ENCODE measurements at regions not wholly inside any gene's neighbourhood (a gene's known extent, or its start where the extent isn't known, plus 50 kb on each side); places are given as distances from the start of the nearest gene placed in this dataset.

DNA sequence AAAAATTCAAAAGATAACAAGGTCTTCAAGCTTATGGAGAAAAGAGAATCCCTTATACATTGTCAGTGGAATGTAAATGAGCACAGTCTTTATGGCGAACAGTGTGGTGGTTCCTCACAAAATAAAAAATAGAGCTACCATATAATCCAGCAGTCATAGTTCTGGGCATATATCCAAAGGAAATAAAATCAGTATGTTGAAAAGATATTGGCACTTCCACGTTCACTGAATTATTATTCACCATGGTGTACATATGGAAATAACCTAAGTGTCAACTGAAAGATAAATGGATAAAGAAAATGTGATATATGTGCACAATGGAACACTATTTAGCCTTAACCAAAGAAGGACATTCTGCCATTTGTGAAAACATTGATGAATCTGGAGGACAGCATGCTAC, 1161.2 kb downstream of the ROBO2 start:
- no peaks in the 10 kb centered on the region for H3K27me3 ChIP-seq (ENCODE audit: control insufficient read depth, insufficient read depth, low read length)
- TF ChIP-seq, protein P1, sequence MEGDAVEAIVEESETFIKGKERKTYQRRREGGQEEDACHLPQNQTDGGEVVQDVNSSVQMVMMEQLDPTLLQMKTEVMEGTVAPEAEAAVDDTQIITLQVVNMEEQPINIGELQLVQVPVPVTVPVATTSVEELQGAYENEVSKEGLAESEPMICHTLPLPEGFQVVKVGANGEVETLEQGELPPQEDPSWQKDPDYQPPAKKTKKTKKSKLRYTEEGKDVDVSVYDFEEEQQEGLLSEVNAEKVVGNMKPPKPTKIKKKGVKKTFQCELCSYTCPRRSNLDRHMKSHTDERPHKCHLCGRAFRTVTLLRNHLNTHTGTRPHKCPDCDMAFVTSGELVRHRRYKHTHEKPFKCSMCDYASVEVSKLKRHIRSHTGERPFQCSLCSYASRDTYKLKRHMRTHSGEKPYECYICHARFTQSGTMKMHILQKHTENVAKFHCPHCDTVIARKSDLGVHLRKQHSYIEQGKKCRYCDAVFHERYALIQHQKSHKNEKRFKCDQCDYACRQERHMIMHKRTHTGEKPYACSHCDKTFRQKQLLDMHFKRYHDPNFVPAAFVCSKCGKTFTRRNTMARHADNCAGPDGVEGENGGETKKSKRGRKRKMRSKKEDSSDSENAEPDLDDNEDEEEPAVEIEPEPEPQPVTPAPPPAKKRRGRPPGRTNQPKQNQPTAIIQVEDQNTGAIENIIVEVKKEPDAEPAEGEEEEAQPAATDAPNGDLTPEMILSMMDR (IDR thresholded peaks at IDR 0.05; ENCODE audit: insufficient read depth, low read length, poor library complexity, severe bottlenecking): no peak
- no peak overlapping the region for H3K4me3 ChIP-seq (ENCODE audit: low read depth, low read length)
- no peaks in the 10 kb centered on the region for H3K36me3 ChIP-seq (ENCODE audit: control insufficient read depth, insufficient read depth, low read length)
- no peak for DNase-seq (ENCODE audit: low read depth)

DNA sequence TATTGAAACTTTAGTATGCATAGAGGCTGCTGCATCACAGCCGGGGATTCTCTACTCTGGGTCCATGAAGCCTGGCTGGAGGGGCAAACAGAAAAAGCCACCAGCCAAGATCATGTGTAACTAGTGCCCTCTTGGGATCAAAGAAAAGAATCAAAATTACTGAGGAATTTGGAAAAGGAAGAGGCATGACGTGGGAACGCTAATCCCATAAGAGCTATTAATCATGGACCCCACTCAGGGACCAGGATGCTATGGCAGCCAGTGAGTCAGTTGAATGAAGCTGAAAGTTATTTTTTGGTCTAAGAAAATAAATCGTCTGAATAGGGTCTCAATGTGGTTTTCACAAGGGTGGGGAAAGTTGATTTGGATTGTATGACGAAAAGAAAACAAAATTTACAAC, 1165.1 kb downstream of the ROBO2 start:
- Histone ChIP-seq H3K27me3 (ENCODE audit: control insufficient read depth, insufficient read depth, low read length) (no peaks in the 10 kb centered on the region), H3K4me3 (ENCODE audit: low read depth, low read length) (no peak overlapping the region), H3K36me3 (ENCODE audit: control insufficient read depth, insufficient read depth, low read length) (no peaks in the 10 kb centered on the region)
- TF ChIP-seq, protein P1 (IDR thresholded peaks at IDR 0.05; ENCODE audit: insufficient read depth, low read length, poor library complexity, severe bottlenecking): no peak
- DNase-seq (ENCODE audit: low read depth): peak; percentile 14

DNA sequence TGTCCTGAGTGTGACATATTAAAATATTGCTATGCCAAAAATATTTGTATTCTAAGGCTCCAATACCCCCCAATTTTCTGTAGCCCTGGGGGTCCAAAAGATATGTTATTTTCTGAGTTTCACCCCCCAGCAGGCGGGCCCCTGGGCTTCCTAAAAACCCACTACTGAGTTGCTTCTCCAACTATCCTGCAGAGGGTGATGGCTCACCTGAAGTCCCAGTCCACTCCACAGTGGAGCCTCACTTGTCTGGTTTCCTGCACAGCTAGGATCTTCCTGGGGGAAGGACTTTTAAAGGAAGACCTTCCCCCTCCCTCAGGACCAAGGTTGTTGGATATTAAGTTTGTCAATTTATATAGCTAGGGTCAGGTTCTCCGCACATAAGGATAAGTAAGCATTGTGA, 1181.4 kb downstream of the ROBO2 start:
- no peaks in the 10 kb centered on the region for H3K36me3 ChIP-seq (ENCODE audit: control insufficient read depth, insufficient read depth, low read length)
- TF ChIP-seq, protein P1 (IDR thresholded peaks at IDR 0.05; ENCODE audit: insufficient read depth, low read length, poor library complexity, severe bottlenecking): peak; percentile 6
- no peak overlapping the region for H3K4me3 ChIP-seq (ENCODE audit: low read depth, low read length)
- no peak for DNase-seq (ENCODE audit: low read depth)
- no peaks in the 10 kb centered on the region for H3K27me3 ChIP-seq (ENCODE audit: control insufficient read depth, insufficient read depth, low read length)

DNA sequence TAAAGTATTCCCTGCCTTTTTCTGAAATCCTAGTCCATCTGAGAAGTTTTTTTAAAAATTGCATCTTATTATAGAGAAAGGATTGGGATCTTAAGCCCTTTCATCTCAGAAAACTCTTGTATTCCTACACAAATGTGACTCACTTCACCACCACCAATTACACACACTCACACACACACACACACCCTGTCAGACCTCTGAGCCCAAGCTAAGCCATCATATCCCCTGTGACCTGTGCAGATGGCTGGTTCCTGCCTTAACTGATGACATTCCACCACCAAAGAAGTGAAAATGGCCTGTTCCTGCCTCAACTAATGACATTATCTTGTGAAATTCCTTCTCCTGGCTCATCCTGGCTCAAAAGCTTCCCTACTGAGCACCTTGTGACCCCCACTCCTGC, 1181.9 kb downstream of the ROBO2 start:
- no peak for DNase-seq (ENCODE audit: low read depth)

DNA sequence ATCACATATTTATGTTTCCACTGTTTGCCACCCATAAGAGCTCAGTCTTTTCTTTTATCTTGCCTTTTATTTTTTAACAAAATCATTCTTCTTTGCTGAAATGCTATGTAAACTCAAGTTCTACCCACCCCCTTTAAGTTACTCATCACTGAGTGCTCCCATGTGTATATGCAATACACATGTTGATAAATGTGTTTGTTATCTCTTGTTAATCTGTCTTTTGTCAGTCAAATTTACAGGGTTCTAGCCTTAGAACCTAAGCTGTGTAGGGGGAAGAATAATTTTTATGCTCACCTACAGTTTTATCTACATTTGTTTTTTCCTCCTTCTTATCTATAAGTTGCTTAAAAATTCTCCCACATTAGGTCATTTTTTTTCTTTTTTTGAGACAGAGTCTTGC, 1195.9 kb downstream of the ROBO2 start:
- H3K27me3 ChIP-seq (ENCODE audit: control insufficient read depth, insufficient read depth, low read length): no peaks in the 10 kb centered on the region
- DNase-seq (ENCODE audit: low read depth): no peak
- no peak overlapping the region for H3K4me3 ChIP-seq (ENCODE audit: low read depth, low read length)
- H3K36me3 ChIP-seq (ENCODE audit: control insufficient read depth, insufficient read depth, low read length): no peaks in the 10 kb centered on the region
- TF ChIP-seq, protein P1 (IDR thresholded peaks at IDR 0.05; ENCODE audit: insufficient read depth, low read length, poor library complexity, severe bottlenecking): no peak

More for the DNA sequence above, 1181.9 kb downstream of the ROBO2 start:
- TF ChIP-seq, protein P1 (IDR thresholded peaks at IDR 0.05; ENCODE audit: insufficient read depth, low read length, poor library complexity, severe bottlenecking): no peak
- H3K36me3 ChIP-seq (ENCODE audit: control insufficient read depth, insufficient read depth, low read length): no peaks in the 10 kb centered on the region
- no peaks in the 10 kb centered on the region for H3K27me3 ChIP-seq (ENCODE audit: control insufficient read depth, insufficient read depth, low read length)
- H3K4me3 ChIP-seq (ENCODE audit: low read depth, low read length): no peak overlapping the region

DNA sequence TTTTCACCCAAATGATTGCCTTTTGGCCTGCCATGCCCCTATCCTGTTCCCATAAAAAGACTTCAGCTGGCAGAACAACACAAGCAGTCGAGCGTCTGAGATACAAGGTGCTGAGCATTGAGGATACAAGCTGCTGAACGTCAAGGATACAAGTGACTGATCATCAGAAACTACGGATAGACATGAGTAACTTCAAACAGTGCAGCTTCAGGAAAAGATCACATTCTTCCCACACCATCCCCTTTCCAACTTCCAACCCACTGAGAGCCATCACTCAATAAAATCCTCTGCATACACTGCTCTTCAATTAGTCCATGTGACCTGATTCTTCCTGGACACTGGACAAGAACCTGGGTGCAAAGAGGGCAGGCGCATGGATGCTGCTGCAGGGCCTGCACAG, 1198.9 kb downstream of the ROBO2 start:
- H3K36me3 ChIP-seq (ENCODE audit: control insufficient read depth, insufficient read depth, low read length): no peaks in the 10 kb centered on the region
- no peak for DNase-seq (ENCODE audit: low read depth)

More for the DNA sequence above, 1198.9 kb downstream of the ROBO2 start:
- Histone ChIP-seq H3K4me3 (ENCODE audit: low read depth, low read length) (no peak overlapping the region), H3K27me3 (ENCODE audit: control insufficient read depth, insufficient read depth, low read length) (no peaks in the 10 kb centered on the region)
- TF ChIP-seq, protein P1 (IDR thresholded peaks at IDR 0.05; ENCODE audit: insufficient read depth, low read length, poor library complexity, severe bottlenecking): no peak

Data from kidney epithelial cell (primary cell).